IMR-90 (cell line): ENCODE measurements at regions not wholly inside any gene's neighbourhood (a gene's known extent, or its start where the extent isn't known, plus 50 kb on each side); places are given as distances from the start of the nearest gene placed in this dataset.

Source experiments
- ATAC-seq: fragments of 200-7000 bp; cut with Tn5 transposase; 2 replicates; pipeline ENCODE4 v1.9.1; 2020; ENCODE audit warnings: low read depth, mild to moderate bottlenecking, moderate library complexity
- BruUV-seq: library from RNA; stranded (reverse); fragments of 400-500 nt; replicated peaks from 2 replicates; lab custom pipeline; 2021; lab: Mats Ljungman, UMichigan
- CTCF ChIA-PET: fragments of 300-600 bp; formaldehyde crosslinking; extraction: SDS; loops from one replicate; lab custom pipeline; 2021; ENCODE audit warnings: antibody characterized with exemption; lab: Yijun Ruan, JAX
- POLR2A ChIA-PET: fragments of 300-600 bp; sonication (Branson Sonifier 250); formaldehyde crosslinking; loops from one replicate; lab custom pipeline; 2022; ENCODE audit warnings: antibody characterized with exemption; ENCODE audit not compliant: unreplicated experiment; lab: Charles Lee
- DNase-seq: peaks from one replicate; pipeline ENCODE4 v3.0.0; 2013
- H2AFZ ChIP-seq: replicated peaks from 2 replicates; pipeline ENCODE3; 2013; ENCODE audit warnings: low read length, mild to moderate bottlenecking; ENCODE audit not compliant: poor library complexity
- H2AK5ac ChIP-seq: 2 replicates; pipeline ENCODE4 v1.6.1; 2013; ENCODE audit warnings: low read depth, low read length, inconsistent platforms
- H2AK9ac ChIP-seq: replicated peaks from 2 replicates; pipeline ENCODE3; 2013; ENCODE audit warnings: mild to moderate bottlenecking, low read depth, low read length, moderate library complexity; ENCODE audit not compliant: poor library complexity
- H2BK120ac ChIP-seq: 2 replicates; pipeline ENCODE4 v1.6.1; 2013; ENCODE audit warnings: low read depth, low read length, inconsistent platforms
- H2BK15ac ChIP-seq: 3 replicates; pipeline ENCODE4 v1.6.1; 2013; ENCODE audit warnings: low read depth, low read length, inconsistent platforms
- H2BK20ac ChIP-seq: 2 replicates; pipeline ENCODE4 v1.6.1; 2013; ENCODE audit warnings: low read depth, mild to moderate bottlenecking, inconsistent platforms, low read length, moderate library complexity
- H2BK5ac ChIP-seq: 2 replicates; pipeline ENCODE4 v1.6.1; 2013; ENCODE audit warnings: mild to moderate bottlenecking, low read depth, low read length, inconsistent platforms; ENCODE audit not compliant: poor library complexity, severe bottlenecking
- H3K14ac ChIP-seq: replicated peaks from 2 replicates; pipeline ENCODE4 v1.6.1; 2013; ENCODE audit warnings: low read depth, low read length, inconsistent platforms
- H3K18ac ChIP-seq: 2 replicates; pipeline ENCODE4 v1.6.1; 2013; ENCODE audit warnings: low read depth, low read length, control low read depth
- H3K23ac ChIP-seq: 2 replicates; pipeline ENCODE4 v1.6.1; 2013; ENCODE audit warnings: low read depth, low read length, inconsistent platforms
- H3K27ac ChIP-seq: 2 replicates; pipeline ENCODE4 v1.5.1; 2013; ENCODE audit warnings: mild to moderate bottlenecking, control low read depth, low read length; ENCODE audit not compliant: insufficient read depth
- H3K27me3 ChIP-seq: 2 replicates; pipeline ENCODE4 v1.6.1; 2013; ENCODE audit warnings: low read length; ENCODE audit not compliant: control insufficient read depth, insufficient read depth
- H3K36me3 ChIP-seq: 2 replicates; pipeline ENCODE4 v1.6.1; 2013; ENCODE audit warnings: low read length, mixed read lengths; ENCODE audit not compliant: control insufficient read depth, insufficient read depth
- H3K4ac ChIP-seq: 2 replicates; pipeline ENCODE4 v1.6.1; 2013; ENCODE audit warnings: low read depth, low read length, inconsistent platforms
- H3K4me1 ChIP-seq: 2 replicates; pipeline ENCODE4 v1.6.1; 2013; ENCODE audit warnings: low read length, mixed read lengths; ENCODE audit not compliant: control insufficient read depth, insufficient read depth
- H3K4me2 ChIP-seq: 2 replicates; pipeline ENCODE4 v1.6.1; 2013; ENCODE audit warnings: low read depth, mild to moderate bottlenecking, control low read depth, low read length, moderate library complexity
- H3K4me3 ChIP-seq: 2 replicates; pipeline ENCODE4 v1.5.1; 2013; ENCODE audit warnings: low read depth, mild to moderate bottlenecking, control low read depth, low read length, moderate library complexity; ENCODE audit not compliant: insufficient read depth
- H3K56ac ChIP-seq: 2 replicates; pipeline ENCODE4 v1.6.1; 2013; ENCODE audit warnings: low read length, inconsistent platforms; ENCODE audit not compliant: insufficient read depth; ENCODE audit errors: extremely low read depth
- H3K79me1 ChIP-seq, 2 experiments: 2 replicates each; pipeline ENCODE4 v1.6.1; 2013; ENCODE audit warnings: low read length in 2 of 2, inconsistent platforms in 1 of 2, low read depth in 1 of 2
- H3K9ac ChIP-seq: 2 replicates; pipeline ENCODE4 v1.6.1; 2013; ENCODE audit warnings: low read depth, low read length, control low read depth
- H3K9me1 ChIP-seq: 2 replicates; pipeline ENCODE4 v1.6.1; 2013; ENCODE audit warnings: low read length, inconsistent platforms; ENCODE audit not compliant: insufficient read depth
- H3K9me3 ChIP-seq: 2 replicates; pipeline ENCODE4 v1.6.1; 2013; ENCODE audit warnings: low read length; ENCODE audit not compliant: control insufficient read depth, insufficient read depth
- H4K20me1 ChIP-seq: 2 replicates; pipeline ENCODE4 v1.6.1; 2013; ENCODE audit warnings: low read length, inconsistent platforms; ENCODE audit not compliant: insufficient read depth
- H4K5ac ChIP-seq: 2 replicates; pipeline ENCODE4 v1.6.1; 2013; ENCODE audit warnings: mild to moderate bottlenecking, low read depth, low read length, control low read depth
- H4K8ac ChIP-seq, 2 experiments: 2 replicates each; pipeline ENCODE4 v1.6.1; 2013; ENCODE audit warnings: low read depth in 2 of 2, low read length in 2 of 2, control low read depth in 1 of 2, inconsistent platforms in 1 of 2
- H4K91ac ChIP-seq: 2 replicates; pipeline ENCODE4 v1.6.1; 2013; ENCODE audit warnings: low read depth, low read length, inconsistent platforms; ENCODE audit not compliant: insufficient read depth
- BHLHE40 ChIP-seq: fragments of 150-350 bp; IDR thresholded peaks from 2 replicates; pipeline ENCODE4 v1.6.1; 2016; ENCODE audit warnings: mild to moderate bottlenecking, low read depth, low read length
- CEBPB ChIP-seq: IDR thresholded peaks from 2 replicates; pipeline ENCODE4 v1.6.1; 2012; ENCODE audit warnings: low read depth, low read length, improper control_type of control experiment
- CHD1 ChIP-seq: IDR thresholded peaks from 2 replicates; pipeline ENCODE4 v1.6.1; 2012; ENCODE audit warnings: low read depth, low read length, improper control_type of control experiment
- FOS ChIP-seq: fragments of 150-350 bp; IDR thresholded peaks from 2 replicates; pipeline ENCODE4 v1.6.1; 2016; ENCODE audit warnings: low read depth, low read length
- MAFK ChIP-seq: IDR thresholded peaks from 2 replicates; pipeline ENCODE4 v1.6.1; 2012; ENCODE audit warnings: low read depth, low read length, improper control_type of control experiment
- MAZ ChIP-seq: IDR thresholded peaks from 2 replicates; pipeline ENCODE4 v1.6.1; 2012; ENCODE audit warnings: low read depth, mild to moderate bottlenecking, low read length, improper control_type of control experiment, moderate library complexity, borderline replicate concordance
- MXI1 ChIP-seq: IDR thresholded peaks from 2 replicates; pipeline ENCODE4 v1.6.1; 2012; ENCODE audit warnings: low read depth, mild to moderate bottlenecking, low read length, moderate library complexity, borderline replicate concordance
- NFE2L2 ChIP-seq: fragments of 150-350 bp; IDR thresholded peaks from 2 replicates; pipeline ENCODE4 v1.6.1; 2016; ENCODE audit warnings: low read depth, mild to moderate bottlenecking, low read length
- POLR2A ChIP-seq: IDR thresholded peaks from 2 replicates; pipeline ENCODE4 v1.6.1; 2012; ENCODE audit warnings: mild to moderate bottlenecking, low read depth, low read length
- RAD21 ChIP-seq: IDR thresholded peaks from 2 replicates; pipeline ENCODE4 v1.6.1; 2012; ENCODE audit warnings: low read length, improper control_type of control experiment
- RCOR1 ChIP-seq: IDR thresholded peaks from 2 replicates; pipeline ENCODE4 v1.6.1; 2012; ENCODE audit warnings: mild to moderate bottlenecking, low read length, improper control_type of control experiment; ENCODE audit not compliant: insufficient replicate concordance
- RFX5 ChIP-seq: IDR thresholded peaks from 2 replicates; pipeline ENCODE4 v1.8.0; 2012; ENCODE audit warnings: low read depth, mild to moderate bottlenecking, low read length, moderate library complexity
- SMC3 ChIP-seq: fragments of 150-350 bp; IDR thresholded peaks from 2 replicates; pipeline ENCODE4 v1.6.1; 2016; ENCODE audit warnings: low read depth, mild to moderate bottlenecking, antibody characterized with exemption, low read length, moderate library complexity
- WGBS, 2 experiments: methylation state at CpG; one replicate each; pipeline versions ENCODE4 v1.1.5 to v1.1.7; 2013; ENCODE audit warnings: missing lambda C conversion rate in 2 of 2; ENCODE audit not compliant: insufficient read length in 1 of 2; ENCODE audit errors: extremely low coverage in 2 of 2; 5-methylcytosine and 5-hydroxymethylcytosine counted together
- dilution Hi-C: fragments of 300-500 bp; cut with HindIII; formaldehyde crosslinking; loops from one replicate; pipeline ENCODE4 v1.14.3; 2018; ENCODE audit warnings: low sequenced_read_pairs; ENCODE audit not compliant: unreplicated experiment
- in situ Hi-C: fragments of 300-500 bp; cut with MboI; formaldehyde crosslinking; loops from 3 replicates; pipeline ENCODE4 v1.14.3; 2019; ENCODE audit warnings: low sequenced_read_pairs, inconsistent platforms, mixed read lengths
- intact Hi-C: fragments of 100-400 bp; cut with micrococcal nuclease; formaldehyde crosslinking; loops from 2 replicates; pipeline ENCODE4 v1.10.0; 2022
- TF ChIP-seq, protein P1 (sequence below): fragments of 150-350 bp; IDR thresholded peaks from 2 replicates; pipeline ENCODE4 v1.6.1; 2016; ENCODE audit warnings: low read depth, mild to moderate bottlenecking, low read length, moderate library complexity, borderline replicate concordance
- TF ChIP-seq, protein P2 (sequence below): fragments of 150-350 bp; IDR thresholded peaks from 2 replicates; pipeline ENCODE4 v1.6.1; 2017; ENCODE audit warnings: mild to moderate bottlenecking, antibody characterized with exemption, low read length, low read depth
- TF ChIP-seq, protein P3 (sequence below): conservative IDR thresholded peaks from 2 replicates; pipeline ENCODE4 v1.5.1; 2012; ENCODE audit warnings: mild to moderate bottlenecking, low read depth, low read length, improper control_type of control experiment

DNA sequence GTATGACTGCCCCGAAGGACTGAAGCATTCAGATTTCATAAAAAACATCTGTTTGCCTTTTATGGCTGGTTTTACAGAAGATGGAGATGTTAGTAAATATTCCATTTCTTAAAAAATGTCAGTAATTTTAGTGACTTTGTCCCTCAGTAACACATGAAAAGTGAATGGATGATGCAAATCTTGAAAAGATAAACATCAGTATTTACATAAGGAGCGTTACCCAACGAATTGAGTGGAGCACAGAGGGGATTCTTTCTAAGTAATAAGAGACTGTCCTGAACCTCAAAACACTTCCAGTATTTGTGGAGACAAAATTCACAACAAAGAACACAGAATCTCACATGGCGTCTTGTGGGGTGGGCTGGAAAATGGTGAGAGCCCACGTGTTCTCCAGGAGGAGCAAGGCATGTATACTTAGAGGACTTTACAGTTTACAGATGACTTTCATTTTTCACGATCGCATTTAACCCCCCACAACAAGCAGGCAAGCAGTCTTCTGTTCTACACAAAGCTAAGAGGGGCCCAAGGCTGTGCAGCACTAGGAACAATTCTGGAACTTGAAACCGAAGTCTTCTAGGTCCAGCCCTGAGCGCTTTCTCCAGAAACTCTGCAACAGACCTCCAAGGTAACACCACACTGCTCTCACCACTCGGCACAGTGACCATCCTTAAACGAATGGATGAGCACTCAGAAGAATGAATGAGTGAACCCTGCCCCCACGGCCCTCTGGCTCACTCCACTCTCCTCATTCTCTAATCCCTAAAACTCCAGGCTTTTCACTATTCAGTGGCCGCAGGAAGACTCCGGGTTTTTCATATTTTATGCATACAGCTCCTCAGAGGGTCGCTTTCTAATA lies 709.8 kb downstream of the UQCRFS1 start:
- H3K9me1 ChIP-seq = no peaks in the 10 kb centered on the region
- H4K20me1 ChIP-seq = no peaks in the 10 kb centered on the region
- H3K56ac ChIP-seq = no peak overlapping the region
- no peak overlapping the region for H3K27ac ChIP-seq
- H2AK9ac ChIP-seq = no peak overlapping the region
- H3K9me3 ChIP-seq = peaks cover 33% of the 10 kb centered on the region
- no peaks in the 10 kb centered on the region for H3K79me1 ChIP-seq
- in situ Hi-C loops = no loop called here
- H3K27me3 ChIP-seq = no peaks in the 10 kb centered on the region
- no peak overlapping the region for H3K4ac ChIP-seq
- WGBS, 2 experiments = 30% methylated on average over 4 of the region's 15 CpGs; no CpG with 5 or more reads in 1 of the 2 experiments
- no peak overlapping the region for H4K8ac ChIP-seq
- H2AFZ ChIP-seq = no peak overlapping the region
- H2BK120ac ChIP-seq = no peak overlapping the region
- CTCF ChIA-PET = no interaction called here
- POLR2A ChIA-PET = no interaction called here
- TF ChIP-seq NFE2L2 (no peak), RCOR1 (no peak), MAZ (no peak), CEBPB (no peak), MXI1 (no peak), POLR2A (no peak), RAD21 (no peak), CHD1 (no peak), FOS (no peak), RFX5 (no peak), MAFK (no peak), BHLHE40 (no peak), SMC3 (no peak)
- TF ChIP-seq, protein P1, sequence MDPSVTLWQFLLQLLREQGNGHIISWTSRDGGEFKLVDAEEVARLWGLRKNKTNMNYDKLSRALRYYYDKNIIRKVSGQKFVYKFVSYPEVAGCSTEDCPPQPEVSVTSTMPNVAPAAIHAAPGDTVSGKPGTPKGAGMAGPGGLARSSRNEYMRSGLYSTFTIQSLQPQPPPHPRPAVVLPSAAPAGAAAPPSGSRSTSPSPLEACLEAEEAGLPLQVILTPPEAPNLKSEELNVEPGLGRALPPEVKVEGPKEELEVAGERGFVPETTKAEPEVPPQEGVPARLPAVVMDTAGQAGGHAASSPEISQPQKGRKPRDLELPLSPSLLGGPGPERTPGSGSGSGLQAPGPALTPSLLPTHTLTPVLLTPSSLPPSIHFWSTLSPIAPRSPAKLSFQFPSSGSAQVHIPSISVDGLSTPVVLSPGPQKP = no peak
- TF ChIP-seq, protein P2, sequence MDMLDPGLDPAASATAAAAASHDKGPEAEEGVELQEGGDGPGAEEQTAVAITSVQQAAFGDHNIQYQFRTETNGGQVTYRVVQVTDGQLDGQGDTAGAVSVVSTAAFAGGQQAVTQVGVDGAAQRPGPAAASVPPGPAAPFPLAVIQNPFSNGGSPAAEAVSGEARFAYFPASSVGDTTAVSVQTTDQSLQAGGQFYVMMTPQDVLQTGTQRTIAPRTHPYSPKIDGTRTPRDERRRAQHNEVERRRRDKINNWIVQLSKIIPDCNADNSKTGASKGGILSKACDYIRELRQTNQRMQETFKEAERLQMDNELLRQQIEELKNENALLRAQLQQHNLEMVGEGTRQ = no peak
- TF ChIP-seq, protein P3, sequence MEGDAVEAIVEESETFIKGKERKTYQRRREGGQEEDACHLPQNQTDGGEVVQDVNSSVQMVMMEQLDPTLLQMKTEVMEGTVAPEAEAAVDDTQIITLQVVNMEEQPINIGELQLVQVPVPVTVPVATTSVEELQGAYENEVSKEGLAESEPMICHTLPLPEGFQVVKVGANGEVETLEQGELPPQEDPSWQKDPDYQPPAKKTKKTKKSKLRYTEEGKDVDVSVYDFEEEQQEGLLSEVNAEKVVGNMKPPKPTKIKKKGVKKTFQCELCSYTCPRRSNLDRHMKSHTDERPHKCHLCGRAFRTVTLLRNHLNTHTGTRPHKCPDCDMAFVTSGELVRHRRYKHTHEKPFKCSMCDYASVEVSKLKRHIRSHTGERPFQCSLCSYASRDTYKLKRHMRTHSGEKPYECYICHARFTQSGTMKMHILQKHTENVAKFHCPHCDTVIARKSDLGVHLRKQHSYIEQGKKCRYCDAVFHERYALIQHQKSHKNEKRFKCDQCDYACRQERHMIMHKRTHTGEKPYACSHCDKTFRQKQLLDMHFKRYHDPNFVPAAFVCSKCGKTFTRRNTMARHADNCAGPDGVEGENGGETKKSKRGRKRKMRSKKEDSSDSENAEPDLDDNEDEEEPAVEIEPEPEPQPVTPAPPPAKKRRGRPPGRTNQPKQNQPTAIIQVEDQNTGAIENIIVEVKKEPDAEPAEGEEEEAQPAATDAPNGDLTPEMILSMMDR = no peak
- H3K18ac ChIP-seq = no peak overlapping the region
- H3K4me2 ChIP-seq = no peak overlapping the region
- no TSS peak for BruUV-seq
- no peaks in the 10 kb centered on the region for H3K4me1 ChIP-seq
- no peak overlapping the region for H2BK5ac ChIP-seq
- H4K5ac ChIP-seq = no peak overlapping the region
- H2BK15ac ChIP-seq = no peak overlapping the region
- H3K4me3 ChIP-seq = no peak overlapping the region
- H2AK5ac ChIP-seq = no peak overlapping the region
- no peak overlapping the region for H3K9ac ChIP-seq
- H2BK20ac ChIP-seq = no peak overlapping the region
- dilution Hi-C loops = no loop called here
- H3K36me3 ChIP-seq = no peaks in the 10 kb centered on the region
- no peak overlapping the region for H4K91ac ChIP-seq
- DNase-seq (no peak), ATAC-seq (no peak)
- H3K23ac ChIP-seq = no peak overlapping the region
- intact Hi-C loops = no loop called here
- H3K14ac ChIP-seq = no peak overlapping the region
